H9 (cell line): ENCODE measurements at regions not wholly inside any gene's neighbourhood (a gene's known extent, or its start where the extent isn't known, plus 50 kb on each side); places are given as distances from the start of the nearest gene placed in this dataset.

Experiments used
- DNase-seq: peaks from one replicate; pipeline ENCODE4 v3.0.0-alpha.2; 2017
- H2AFZ ChIP-seq: one replicate; pipeline ENCODE4 v1.6.1; 2013; ENCODE audit warnings: mild to moderate bottlenecking, low read length, control low read depth, moderate library complexity
- H2AK5ac ChIP-seq: 2 replicates; pipeline ENCODE4 v1.6.1; 2013; ENCODE audit warnings: low read length, control low read depth, mixed read lengths; ENCODE audit not compliant: insufficient read length
- H2BK120ac ChIP-seq: one replicate; pipeline ENCODE4 v1.6.1; 2013; ENCODE audit warnings: low read depth, mild to moderate bottlenecking, low read length, control low read depth, inconsistent platforms; ENCODE audit not compliant: poor library complexity, severe bottlenecking
- H2BK12ac ChIP-seq: 2 replicates; pipeline ENCODE4 v1.6.1; 2013; ENCODE audit warnings: low read length, control low read depth, mixed read lengths, low read depth; ENCODE audit not compliant: insufficient read length
- H2BK15ac ChIP-seq: 2 replicates; pipeline ENCODE4 v1.6.1; 2013; ENCODE audit warnings: low read depth, low read length, control low read depth
- H2BK20ac ChIP-seq: one replicate; pipeline ENCODE4 v1.6.1; 2013; ENCODE audit warnings: low read depth, mild to moderate bottlenecking, low read length, control low read depth, inconsistent platforms; ENCODE audit not compliant: poor library complexity, severe bottlenecking
- H2BK5ac ChIP-seq: 2 replicates; pipeline ENCODE4 v1.6.1; 2013; ENCODE audit warnings: low read length, control low read depth, mixed read lengths; ENCODE audit not compliant: insufficient read length
- H3K14ac ChIP-seq: 2 replicates; pipeline ENCODE4 v1.6.1; 2013; ENCODE audit warnings: low read length, control low read depth; ENCODE audit not compliant: insufficient read depth
- H3K18ac ChIP-seq: 2 replicates; pipeline ENCODE4 v1.6.1; 2013; ENCODE audit warnings: low read depth, mild to moderate bottlenecking, mixed read lengths, low read length, control low read depth; ENCODE audit not compliant: insufficient read length
- H3K23ac ChIP-seq: 2 replicates; pipeline ENCODE4 v1.6.1; 2013; ENCODE audit warnings: low read length, control low read depth, mixed read lengths, low read depth; ENCODE audit not compliant: insufficient read length
- H3K23me2 ChIP-seq: 2 replicates; pipeline ENCODE4 v1.6.1; 2013; ENCODE audit warnings: low read depth, mild to moderate bottlenecking, mixed read lengths, low read length, control low read depth; ENCODE audit not compliant: insufficient read length, poor library complexity, severe bottlenecking
- H3K27ac ChIP-seq: 2 replicates; pipeline ENCODE4 v1.5.1; 2013; ENCODE audit warnings: low read length, control low read depth, mixed read lengths, low read depth; ENCODE audit not compliant: insufficient read length
- H3K27me3 ChIP-seq: 2 replicates; pipeline ENCODE4 v1.6.1; 2013; ENCODE audit warnings: low read length, control low read depth, inconsistent platforms; ENCODE audit not compliant: insufficient read depth
- H3K4ac ChIP-seq: 2 replicates; pipeline ENCODE4 v1.6.1; 2013; ENCODE audit warnings: low read depth, mild to moderate bottlenecking, control low read depth, inconsistent platforms, low read length, moderate library complexity
- H3K4me1 ChIP-seq: 2 replicates; pipeline ENCODE4 v1.6.1; 2013; ENCODE audit warnings: low read length, control low read depth, inconsistent platforms; ENCODE audit not compliant: insufficient read depth
- H3K4me2 ChIP-seq: 2 replicates; pipeline ENCODE4 v1.6.1; 2013; ENCODE audit warnings: low read length, control low read depth, mixed read lengths; ENCODE audit not compliant: insufficient read length, insufficient read depth
- H3K56ac ChIP-seq: 2 replicates; pipeline ENCODE4 v1.6.1; 2013; ENCODE audit warnings: low read depth, mild to moderate bottlenecking, mixed read lengths, low read length, control low read depth; ENCODE audit not compliant: insufficient read length
- H3K79me1 ChIP-seq: 2 replicates; pipeline ENCODE4 v1.6.1; 2013; ENCODE audit warnings: low read depth, mild to moderate bottlenecking, moderate library complexity, low read length, control low read depth, inconsistent platforms; ENCODE audit not compliant: insufficient read depth, poor library complexity, severe bottlenecking
- H3K79me2 ChIP-seq: 2 replicates; pipeline ENCODE4 v1.6.1; 2013; ENCODE audit warnings: low read length, control low read depth, inconsistent platforms; ENCODE audit not compliant: insufficient read depth
- H3K9ac ChIP-seq: 2 replicates; pipeline ENCODE4 v1.6.1; 2013; ENCODE audit warnings: low read length, control low read depth, mixed read lengths; ENCODE audit not compliant: insufficient read length; ENCODE audit errors: extremely low read depth
- H3K9me3 ChIP-seq: one replicate; pipeline ENCODE4 v1.6.1; 2013; ENCODE audit warnings: low read depth, low read length, inconsistent platforms; ENCODE audit not compliant: control insufficient read depth
- H3T11ph ChIP-seq: one replicate; pipeline ENCODE4 v1.6.1; 2013; ENCODE audit warnings: mild to moderate bottlenecking, low read length, control low read depth, inconsistent platforms
- H4K20me1 ChIP-seq: one replicate; pipeline ENCODE4 v1.6.1; 2013; ENCODE audit not compliant: control insufficient read depth, insufficient read length, insufficient read depth
- H4K5ac ChIP-seq: 2 replicates; pipeline ENCODE4 v1.6.1; 2013; ENCODE audit warnings: low read depth, mild to moderate bottlenecking, mixed read lengths, low read length, control low read depth; ENCODE audit not compliant: insufficient read length
- H4K8ac ChIP-seq: replicated peaks from 2 replicates; pipeline ENCODE4 v1.6.1; 2013; ENCODE audit warnings: low read length, control low read depth, mixed read lengths, low read depth; ENCODE audit not compliant: insufficient read length
- H4K91ac ChIP-seq: 2 replicates; pipeline ENCODE4 v1.6.1; 2013; ENCODE audit warnings: low read depth, mild to moderate bottlenecking, moderate library complexity, mixed read lengths, low read length, control low read depth; ENCODE audit not compliant: insufficient read length
- H3K27ac Mint-ChIP-seq, 3 experiments: 2 replicates in 2 of 3; 3 replicates in 1 of 3; pipeline ENCODE4 v1.8.0; 2020 to 2021; ENCODE audit warnings: mixed read lengths in 3 of 3, mild to moderate bottlenecking in 1 of 3, moderate library complexity in 1 of 3
- H3K27me3 Mint-ChIP-seq: 2 replicates; pipeline ENCODE4 v1.8.0; 2021; ENCODE audit warnings: low read depth, mild to moderate bottlenecking, moderate library complexity, mixed read lengths
- H3K36me3 Mint-ChIP-seq, 3 experiments: 2 replicates in 2 of 3; 3 replicates in 1 of 3; pipeline ENCODE4 v1.8.0; 2020 to 2021; ENCODE audit warnings: low read depth in 3 of 3, mixed read lengths in 3 of 3; ENCODE audit not compliant: insufficient read depth in 1 of 3
- H3K4me1 Mint-ChIP-seq, 2 experiments: 2 replicates each; pipeline ENCODE4 v1.8.0; 2020; ENCODE audit warnings: mixed read lengths in 2 of 2
- H3K4me3 Mint-ChIP-seq, 2 experiments: 2 replicates in 1 of 2; 3 replicates in 1 of 2; pipeline ENCODE4 v1.8.0; 2020 to 2021; ENCODE audit warnings: mild to moderate bottlenecking in 2 of 2, mixed read lengths in 2 of 2, moderate library complexity in 1 of 2
- H3K9me3 Mint-ChIP-seq, 2 experiments: 2 replicates in 1 of 2; 3 replicates in 1 of 2; pipeline ENCODE4 v1.8.0; 2020; ENCODE audit warnings: mild to moderate bottlenecking in 2 of 2, mixed read lengths in 2 of 2, moderate library complexity in 1 of 2
- WGBS: extraction: QIAGEN DNeasy Blood & Tissue Kit; methylation state at CpG from one replicate; pipeline ENCODE4 v1.1.7; 2013; ENCODE audit warnings: missing lambda C conversion rate, low lambda C conversion rate, mixed read lengths; ENCODE audit not compliant: insufficient read length; ENCODE audit errors: extremely low coverage; 5-methylcytosine and 5-hydroxymethylcytosine counted together
- TF ChIP-seq, protein P1 (sequence below): fragments of 200-600 bp; sonication (generic); conservative IDR thresholded peaks from 3 replicates; pipeline ENCODE4 v1.8.0; 2021; ENCODE audit warnings: antibody characterized with exemption, mild to moderate bottlenecking

DNA sequence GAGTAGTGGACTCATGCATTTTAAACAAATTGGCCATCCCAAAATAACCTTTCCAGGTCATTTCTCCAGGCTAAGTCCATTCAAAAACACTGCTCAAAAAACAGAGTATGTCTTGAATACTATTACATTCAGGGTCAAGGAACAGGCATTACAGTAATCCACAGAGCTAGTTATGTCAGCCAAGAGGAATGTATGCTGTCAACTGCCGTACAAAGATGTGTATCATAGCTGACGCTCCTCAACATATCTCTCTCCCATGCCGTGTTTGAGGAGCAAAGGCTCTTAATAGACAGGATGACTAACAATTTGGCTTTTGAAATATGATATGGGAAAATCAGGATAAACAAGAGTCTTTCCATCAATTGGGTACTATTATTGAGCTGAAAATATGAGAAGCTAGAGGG is 68.8 kb upstream of the KCTD1 start:
- H3T11ph ChIP-seq: no peak overlapping the region
- no peaks in the 10 kb centered on the region for H4K20me1 ChIP-seq
- peaks cover 2% of the 10 kb centered on the region for H3K27me3 Mint-ChIP-seq
- TF ChIP-seq, protein P1, sequence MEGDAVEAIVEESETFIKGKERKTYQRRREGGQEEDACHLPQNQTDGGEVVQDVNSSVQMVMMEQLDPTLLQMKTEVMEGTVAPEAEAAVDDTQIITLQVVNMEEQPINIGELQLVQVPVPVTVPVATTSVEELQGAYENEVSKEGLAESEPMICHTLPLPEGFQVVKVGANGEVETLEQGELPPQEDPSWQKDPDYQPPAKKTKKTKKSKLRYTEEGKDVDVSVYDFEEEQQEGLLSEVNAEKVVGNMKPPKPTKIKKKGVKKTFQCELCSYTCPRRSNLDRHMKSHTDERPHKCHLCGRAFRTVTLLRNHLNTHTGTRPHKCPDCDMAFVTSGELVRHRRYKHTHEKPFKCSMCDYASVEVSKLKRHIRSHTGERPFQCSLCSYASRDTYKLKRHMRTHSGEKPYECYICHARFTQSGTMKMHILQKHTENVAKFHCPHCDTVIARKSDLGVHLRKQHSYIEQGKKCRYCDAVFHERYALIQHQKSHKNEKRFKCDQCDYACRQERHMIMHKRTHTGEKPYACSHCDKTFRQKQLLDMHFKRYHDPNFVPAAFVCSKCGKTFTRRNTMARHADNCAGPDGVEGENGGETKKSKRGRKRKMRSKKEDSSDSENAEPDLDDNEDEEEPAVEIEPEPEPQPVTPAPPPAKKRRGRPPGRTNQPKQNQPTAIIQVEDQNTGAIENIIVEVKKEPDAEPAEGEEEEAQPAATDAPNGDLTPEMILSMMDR: no peak
- H2BK20ac ChIP-seq: no peak overlapping the region
- no peaks in the 10 kb centered on the region for H3K79me1 ChIP-seq
- no peak overlapping the region for H2AK5ac ChIP-seq
- H3K79me2 ChIP-seq: no peaks in the 10 kb centered on the region
- H3K4me2 ChIP-seq: no peak overlapping the region
- H4K91ac ChIP-seq: no peak overlapping the region
- no CpG with 5 or more reads among the region's 3 CpGs for WGBS
- no peaks in the 10 kb centered on the region for H3K27me3 ChIP-seq
- no peaks in the 10 kb centered on the region for H3K23me2 ChIP-seq
- peaks cover 5% of the 10 kb centered on the region; the same call in 1 of the 2 replicates for H3K4me1 ChIP-seq
- no peak overlapping the region for H3K9ac ChIP-seq
- no peak overlapping the region for H3K56ac ChIP-seq
- DNase-seq: no peak
- H2BK12ac ChIP-seq: no peak overlapping the region
- no peak overlapping the region for H3K14ac ChIP-seq
- H4K5ac ChIP-seq: no peak overlapping the region
- no peak overlapping the region for H2AFZ ChIP-seq
- no peak overlapping the region for H2BK15ac ChIP-seq
- no peak overlapping the region for H3K4ac ChIP-seq
- no peak overlapping the region for H3K23ac ChIP-seq
- H3K18ac ChIP-seq: no peak overlapping the region
- peaks cover 21 to 22% of the 10 kb centered on the region in 2 experiments for H3K4me1 Mint-ChIP-seq
- no peak overlapping the region for H3K4me3 Mint-ChIP-seq
- no peaks in the 10 kb centered on the region for H3K36me3 Mint-ChIP-seq
- H2BK5ac ChIP-seq: no peak overlapping the region
- no peaks in the 10 kb centered on the region for H3K9me3 Mint-ChIP-seq
- H3K27ac Mint-ChIP-seq: no peak overlapping the region
- no peak overlapping the region for H2BK120ac ChIP-seq
- H4K8ac ChIP-seq: no peak overlapping the region
- H3K9me3 ChIP-seq: no peaks in the 10 kb centered on the region
- H3K27ac ChIP-seq: no peak overlapping the region
